H1 (cell line): ENCODE measurements at regions not wholly inside any gene's neighbourhood (a gene's known extent, or its start where the extent isn't known, plus 50 kb on each side); places are given as distances from the start of the nearest gene placed in this dataset.
A peak's percentile ranks its signal among the peaks of the same experiment; 100 is the strongest.

Experiments used
- CTCF ChIA-PET: fragments of 300-600 bp; sonication (Branson Sonifier 250); formaldehyde crosslinking; loops from one replicate; lab custom pipeline; 2021; ENCODE audit not compliant: partially characterized antibody; lab: Charles Lee
- POLR2A ChIA-PET: fragments of 300-600 bp; sonication (Branson Sonifier 250); formaldehyde crosslinking; loops from one replicate; lab custom pipeline; 2021; ENCODE audit warnings: inconsistent platforms; ENCODE audit not compliant: partially characterized antibody; lab: Charles Lee
- DNase-seq, 2 experiments: peaks; one replicate each; pipeline versions ENCODE4 v3.0.0 to v3.0.0-alpha.2; 2010 to 2022; ENCODE audit warnings: low spot score in 2 of 2, low read depth in 1 of 2, mixed read lengths in 1 of 2
- FAIRE-seq: peaks from 2 replicates; lab custom pipeline; 2011; peaks lifted over from hg19 to GRCh38; lab: Jason Lieb, UNC
- H2AFZ ChIP-seq: 2 replicates; pipeline ENCODE4 v1.8.1; 2012; ENCODE audit warnings: low read length, inconsistent platforms
- H2AK5ac ChIP-seq: 2 replicates; pipeline ENCODE4 v1.6.1; 2013; ENCODE audit warnings: low read depth, low read length
- H2BK120ac ChIP-seq: replicated peaks from 2 replicates; pipeline ENCODE3; 2013; ENCODE audit warnings: low read depth, low read length, inconsistent platforms
- H2BK12ac ChIP-seq: 2 replicates; pipeline ENCODE4 v1.6.1; 2013; ENCODE audit warnings: low read depth, low read length
- H2BK15ac ChIP-seq: 2 replicates; pipeline ENCODE4 v1.6.1; 2013; ENCODE audit warnings: low read length
- H2BK20ac ChIP-seq: 2 replicates; pipeline ENCODE4 v1.6.1; 2013; ENCODE audit warnings: low read length
- H2BK5ac ChIP-seq: 2 replicates; pipeline ENCODE4 v1.6.1; 2013; ENCODE audit warnings: low read depth, low read length
- H3K14ac ChIP-seq: 2 replicates; pipeline ENCODE4 v1.6.1; 2013; ENCODE audit warnings: inconsistent platforms; ENCODE audit not compliant: insufficient read length
- H3K18ac ChIP-seq: 2 replicates; pipeline ENCODE4 v1.6.1; 2013; ENCODE audit warnings: low read length; ENCODE audit errors: extremely low read depth
- H3K23ac ChIP-seq: 2 replicates; pipeline ENCODE4 v1.6.1; 2013; ENCODE audit warnings: inconsistent platforms; ENCODE audit not compliant: insufficient read length
- H3K23me2 ChIP-seq: 2 replicates; pipeline ENCODE4 v1.6.1; 2013; ENCODE audit warnings: low read depth, low read length
- H3K27ac ChIP-seq: 2 replicates; pipeline ENCODE4 v1.6.1; 2011; ENCODE audit warnings: low read depth, low read length, inconsistent platforms
- H3K27me3 ChIP-seq, 4 experiments: replicated peaks in 1 of 4; 1 replicate in 1 of 4; 2 replicates in 3 of 4; pipeline versions ENCODE4 v1.6.1 to v1.8.1; 2011 to 2013; ENCODE audit warnings: low read length in 3 of 4, mild to moderate bottlenecking in 3 of 4, inconsistent platforms in 2 of 4, mixed read lengths in 2 of 4, moderate library complexity in 1 of 4; ENCODE audit not compliant: control insufficient read depth in 3 of 4, insufficient read depth in 3 of 4; ENCODE audit errors: extremely low read depth in 1 of 4
- H3K36me3 ChIP-seq, 4 experiments: 2 replicates each; pipeline versions ENCODE4 v1.6.1 to v1.8.1; 2011 to 2013; ENCODE audit warnings: mild to moderate bottlenecking in 4 of 4, low read length in 3 of 4, moderate library complexity in 2 of 4, control low read depth in 1 of 4, inconsistent platforms in 1 of 4; ENCODE audit not compliant: insufficient read depth in 4 of 4, control insufficient read depth in 2 of 4
- H3K4ac ChIP-seq: replicated peaks from 2 replicates; pipeline ENCODE3; 2013; ENCODE audit warnings: low read length, low read depth, mixed read lengths, inconsistent platforms; ENCODE audit not compliant: insufficient read length
- H3K4me1 ChIP-seq, 4 experiments: replicated peaks in 1 of 4; 1 replicate in 1 of 4; 2 replicates in 3 of 4; pipeline versions ENCODE4 v1.6.1 to v1.8.1; 2011 to 2013; ENCODE audit warnings: low read length in 3 of 4, inconsistent platforms in 2 of 4, mixed read lengths in 1 of 4; ENCODE audit not compliant: insufficient read depth in 4 of 4, control insufficient read depth in 3 of 4
- H3K4me2 ChIP-seq, 2 experiments: 2 replicates each; pipeline versions ENCODE4 v1.6.1 to v1.8.1; 2011 to 2013; ENCODE audit warnings: low read depth in 2 of 2, low read length in 2 of 2, control low read depth in 1 of 2, inconsistent platforms in 1 of 2, mild to moderate bottlenecking in 1 of 2; ENCODE audit not compliant: insufficient read depth in 1 of 2
- H3K4me3 ChIP-seq, 4 experiments: fragments of 200-600, 300-600 bp in 1 of 4; sonication (generic), shearing (Covaris generic), sonication (Bioruptor Twin) in 1 of 4; 2 replicates each; pipeline versions ENCODE4 v1.5.1 to v1.8.1; 2011 to 2016; ENCODE audit warnings: low read length in 4 of 4, low read depth in 3 of 4, control low read depth in 2 of 4, inconsistent platforms in 2 of 4, mild to moderate bottlenecking in 2 of 4, mixed read lengths in 1 of 4, moderate library complexity in 1 of 4; ENCODE audit not compliant: insufficient read depth in 2 of 4; ENCODE audit errors: extremely low read depth in 1 of 4
- H3K56ac ChIP-seq: replicated peaks from 2 replicates; pipeline ENCODE3; 2013; ENCODE audit warnings: low read depth, mild to moderate bottlenecking, mixed read lengths, low read length, inconsistent platforms; ENCODE audit not compliant: insufficient read length
- H3K79me1 ChIP-seq: 2 replicates; pipeline ENCODE4 v1.6.1; 2013; ENCODE audit warnings: low read depth, low read length, control low read depth
- H3K79me2 ChIP-seq, 2 experiments: 2 replicates each; pipeline versions ENCODE4 v1.6.1 to v1.8.1; 2012 to 2013; ENCODE audit warnings: low read length in 2 of 2, mild to moderate bottlenecking in 2 of 2, inconsistent platforms in 1 of 2; ENCODE audit not compliant: insufficient read depth in 2 of 2, control insufficient read depth in 1 of 2
- H3K9ac ChIP-seq, 4 experiments: replicated peaks in 1 of 4; 1 replicate in 1 of 4; 2 replicates in 3 of 4; pipeline versions ENCODE4 v1.6.1 to v1.8.1; 2011 to 2013; ENCODE audit warnings: low read depth in 3 of 4, low read length in 3 of 4, control low read depth in 2 of 4, mild to moderate bottlenecking in 2 of 4, moderate library complexity in 2 of 4, inconsistent platforms in 1 of 4; ENCODE audit errors: extremely low read depth in 1 of 4
- H3K9me3 ChIP-seq, 2 experiments: 2 replicates each; pipeline versions ENCODE4 v1.6.1 to v1.8.1; 2012 to 2013; ENCODE audit warnings: mild to moderate bottlenecking in 2 of 2, moderate library complexity in 2 of 2, control low read depth in 1 of 2, inconsistent platforms in 1 of 2, low read depth in 1 of 2, low read length in 1 of 2, mixed read lengths in 1 of 2; ENCODE audit not compliant: insufficient read depth in 2 of 2
- H4K20me1 ChIP-seq, 2 experiments: replicated peaks in 1 of 2; 2 replicates each; pipeline versions ENCODE3 to v1.8.1; 2011 to 2013; ENCODE audit warnings: inconsistent platforms in 2 of 2, low read length in 2 of 2, mild to moderate bottlenecking in 1 of 2; ENCODE audit not compliant: insufficient read depth in 2 of 2, control insufficient read depth in 1 of 2
- H4K5ac ChIP-seq: 2 replicates; pipeline ENCODE4 v1.6.1; 2013; ENCODE audit warnings: low read length, low read depth, mixed read lengths, inconsistent platforms; ENCODE audit not compliant: insufficient read length
- H4K8ac ChIP-seq: 2 replicates; pipeline ENCODE4 v1.8.0; 2013; ENCODE audit warnings: mild to moderate bottlenecking, moderate library complexity, low read length, inconsistent platforms; ENCODE audit not compliant: insufficient read depth; ENCODE audit errors: extremely low read depth
- H4K91ac ChIP-seq: replicated peaks from 2 replicates; pipeline ENCODE3; 2013; ENCODE audit warnings: low read length, mixed read lengths, inconsistent platforms; ENCODE audit not compliant: insufficient read length
- RBBP5 ChIP-seq: IDR thresholded peaks from 2 replicates; pipeline ENCODE4 v1.7.1; 2012; ENCODE audit warnings: low read depth, mild to moderate bottlenecking, inconsistent platforms, low read length, moderate library complexity, borderline replicate concordance
- WGBS, 2 experiments: shearing (Covaris generic) in 1 of 2; methylation state at CpG; one replicate each; pipeline versions ENCODE4 v1.1.6 to v1.1.7; 2013 to 2015; ENCODE audit warnings: low lambda C conversion rate in 2 of 2, mixed read lengths in 2 of 2, inconsistent platforms in 1 of 2, low coverage in 1 of 2, missing lambda C conversion rate in 1 of 2; ENCODE audit not compliant: insufficient replicate concordance in 2 of 2, insufficient coverage in 1 of 2, insufficient read length in 1 of 2; ENCODE audit errors: extremely low coverage in 1 of 2, missing lambda C conversion rate in 1 of 2; 5-methylcytosine and 5-hydroxymethylcytosine counted together
- TF ChIP-seq, protein P1 (sequence below): IDR thresholded peaks from 2 replicates; pipeline ENCODE4 v1.6.1; 2012; ENCODE audit warnings: low read length, inconsistent platforms

GRCh38 chr13:89755729-89756492 is 1591.6 kb upstream of the MIR17HG start:
- CTCF ChIA-PET = no interaction called here
- Histone ChIP-seq H3K36me3 (no peaks in the 10 kb centered on the region), H3K4me1 (no peaks in the 10 kb centered on the region), H2BK5ac (no peak overlapping the region), H3K4ac (no peak overlapping the region), H3K14ac (no peak overlapping the region), H4K20me1 (no peaks in the 10 kb centered on the region), H2AK5ac (no peak overlapping the region), H4K91ac (no peak overlapping the region), H3K18ac (no peak overlapping the region), H3K79me2 (no peaks in the 10 kb centered on the region), H4K5ac (no peak overlapping the region), H3K9me3 (no peaks in the 10 kb centered on the region), H3K9ac (no peak overlapping the region), H3K56ac (no peak overlapping the region), H3K27me3 (no peaks in the 10 kb centered on the region), H2AFZ (peak overlapping the region; percentile 17; the same call in 1 of the 2 replicates), H3K23ac (no peak overlapping the region), H4K8ac (no peak overlapping the region), H3K79me1 (no peaks in the 10 kb centered on the region), H2BK15ac (no peak overlapping the region), H3K4me3 (no peak overlapping the region), H2BK12ac (no peak overlapping the region), H2BK20ac (no peak overlapping the region), H3K4me2 (no peak overlapping the region), H2BK120ac (no peak overlapping the region), H3K27ac (no peak overlapping the region), H3K23me2 (no peaks in the 10 kb centered on the region)
- no peak for FAIRE-seq
- 100% methylated on average over 2 of the region's 2 CpGs; no CpG with 5 or more reads in 1 of the 2 experiments for WGBS, 2 experiments
- no peak for DNase-seq
- POLR2A ChIA-PET = no interaction called here
- TF ChIP-seq, protein P1, sequence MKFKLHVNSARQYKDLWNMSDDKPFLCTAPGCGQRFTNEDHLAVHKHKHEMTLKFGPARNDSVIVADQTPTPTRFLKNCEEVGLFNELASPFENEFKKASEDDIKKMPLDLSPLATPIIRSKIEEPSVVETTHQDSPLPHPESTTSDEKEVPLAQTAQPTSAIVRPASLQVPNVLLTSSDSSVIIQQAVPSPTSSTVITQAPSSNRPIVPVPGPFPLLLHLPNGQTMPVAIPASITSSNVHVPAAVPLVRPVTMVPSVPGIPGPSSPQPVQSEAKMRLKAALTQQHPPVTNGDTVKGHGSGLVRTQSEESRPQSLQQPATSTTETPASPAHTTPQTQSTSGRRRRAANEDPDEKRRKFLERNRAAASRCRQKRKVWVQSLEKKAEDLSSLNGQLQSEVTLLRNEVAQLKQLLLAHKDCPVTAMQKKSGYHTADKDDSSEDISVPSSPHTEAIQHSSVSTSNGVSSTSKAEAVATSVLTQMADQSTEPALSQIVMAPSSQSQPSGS = no peak
- TF ChIP-seq RBBP5 = no peak
